SU-DHL-6 (cell line): ENCODE measurements at regions not wholly inside any gene's neighbourhood (a gene's known extent, or its start where the extent isn't known, plus 50 kb on each side); places are given as distances from the start of the nearest gene placed in this dataset.

Source experiments
- CTCF ChIP-seq: fragments of 200-600 bp; sonication (generic); IDR thresholded peaks from one replicate; pipeline ENCODE4 v1.5.1; 2017; ENCODE audit warnings: antibody characterized with exemption, mild to moderate bottlenecking, low read length, moderate library complexity; ENCODE audit not compliant: insufficient read depth, poor library complexity, severe bottlenecking
- EZH2phosphoT487 ChIP-seq: fragments of 200-600 bp; sonication (generic), shearing (Covaris generic); conservative IDR thresholded peaks from 2 replicates; pipeline ENCODE4 v1.6.1; 2018; ENCODE audit warnings: mild to moderate bottlenecking, antibody characterized with exemption, low read length, moderate library complexity, mixed read lengths

- no peak for TF ChIP-seq CTCF
- TF ChIP-seq EZH2phosphoT487: no peak
Observed at GRCh38 chr4:58325070-58325469, 1214.9 kb upstream of the IGFBP7 start.
